ENCODE measurements at regions not wholly inside any gene's neighbourhood (a gene's known extent, or its start where the extent isn't known, plus 50 kb on each side); places are given as distances from the start of the nearest gene placed in this dataset.

DNA sequence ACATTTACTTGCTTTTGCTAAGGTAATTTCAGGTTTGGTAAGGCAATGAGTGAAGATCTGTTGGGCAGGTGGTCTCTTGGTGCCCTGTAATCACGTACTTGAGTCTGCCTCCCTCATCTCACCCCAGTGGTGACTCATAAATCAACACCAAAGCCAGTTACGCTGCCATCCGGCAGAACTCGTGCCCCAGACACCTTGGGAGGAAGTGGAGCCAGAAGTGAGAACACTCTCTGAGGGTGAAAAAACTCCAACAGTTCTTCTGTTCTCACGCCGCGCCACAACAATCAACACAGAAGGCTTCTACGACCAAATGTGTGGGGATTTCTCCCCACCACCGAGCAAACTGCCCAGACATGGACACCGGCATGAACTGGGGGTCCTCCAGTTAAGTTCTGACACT lies 206.2 kb downstream of the ARL4C start:
- no peak for TF ChIP-seq POLR2A (IDR thresholded peaks at IDR 0.05; ENCODE audit: low read depth, low read length)
- TF ChIP-seq TAF1 (IDR thresholded peaks at IDR 0.05; ENCODE audit: low read depth, low read length) = no peak
- TF ChIP-seq POLR2AphosphoS5 (IDR thresholded peaks at IDR 0.05; ENCODE audit: low read depth, low read length) = no peak
- TF ChIP-seq SPI1 (IDR thresholded peaks at IDR 0.05; ENCODE audit: low read depth, low read length) = peak; percentile 88
- no peak for TF ChIP-seq PAX5 (IDR thresholded peaks at IDR 0.05; ENCODE audit: insufficient read depth, low read length, severe bottlenecking)
- TF ChIP-seq POU2F2 (IDR thresholded peaks at IDR 0.05; ENCODE audit: low read depth, low read length) = no peak
